Activated naive CD8-positive, alpha-beta T cell treated with anti-CD3 and anti-CD28 coated beads, Interleukin-2, amount 50 U/mL, for 24 hours (primary cell): ENCODE measurements at regions not wholly inside any gene's neighbourhood (a gene's known extent, or its start where the extent isn't known, plus 50 kb on each side); places are given as distances from the start of the nearest gene placed in this dataset.
A peak's percentile ranks its signal among the peaks of the same experiment; 100 is the strongest.
"Not testable (repeated sequence)": the region's sequence is repeated elsewhere in the genome, so short reads cannot be mapped to it uniquely, and the experiment has no call there.

Experiments used
- ATAC-seq: fragments of 150-1000 bp; cut with Tn5 transposase; one replicate; pipeline ENCODE4 v1.10.0; 2021
- DNase-seq: peaks from one replicate; pipeline ENCODE4 v3.0.0; 2021
- H3K27ac Mint-ChIP-seq: one replicate; pipeline ENCODE4 v1.8.0; 2021; ENCODE audit warnings: mild to moderate bottlenecking, mixed read lengths
- H3K27me3 Mint-ChIP-seq: one replicate; pipeline ENCODE4 v1.8.0; 2021; ENCODE audit warnings: mixed read lengths
- H3K36me3 Mint-ChIP-seq: one replicate; pipeline ENCODE4 v1.8.0; 2021; ENCODE audit warnings: low read depth, mixed read lengths
- H3K4me1 Mint-ChIP-seq: one replicate; pipeline ENCODE4 v1.8.0; 2021; ENCODE audit warnings: mixed read lengths
- H3K4me3 Mint-ChIP-seq: one replicate; pipeline ENCODE4 v1.8.0; 2021; ENCODE audit warnings: mild to moderate bottlenecking, moderate library complexity, mixed read lengths
- H3K9me3 Mint-ChIP-seq: one replicate; pipeline ENCODE4 v1.8.0; 2021; ENCODE audit warnings: mixed read lengths

DNA sequence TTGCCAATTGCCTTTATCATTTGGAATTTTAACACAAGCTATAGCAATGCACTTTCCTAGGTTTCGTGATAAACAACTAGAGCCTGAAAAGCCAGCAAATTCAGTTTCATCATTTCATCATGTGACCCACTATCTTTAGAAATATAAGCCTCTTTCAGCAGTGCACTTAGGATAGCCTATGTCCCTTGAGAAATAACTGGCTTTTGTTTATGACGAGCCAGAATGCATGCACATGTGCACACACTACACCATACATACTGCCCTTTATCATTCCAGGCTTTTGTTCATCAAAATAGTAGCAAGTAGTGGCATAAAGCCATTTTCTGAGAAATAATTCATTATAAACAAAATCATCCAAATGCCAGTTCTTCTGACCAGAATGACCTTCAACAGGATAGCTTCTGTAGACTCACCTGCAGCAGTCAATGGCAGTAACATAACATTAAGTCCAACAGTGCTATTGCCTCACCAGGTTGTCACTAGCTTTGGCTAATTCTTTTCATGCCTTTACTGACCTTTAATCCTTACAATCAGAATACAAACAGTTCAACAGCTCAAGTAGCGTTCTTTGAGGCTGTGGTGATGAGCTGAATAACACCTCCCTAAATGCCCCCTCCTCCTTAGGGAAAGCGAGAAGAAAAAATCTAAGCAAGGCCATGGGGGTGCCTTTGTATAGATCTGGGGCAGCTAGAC lies 132.3 kb upstream of the SMARCA2 start:
- Mint-ChIP-seq H3K9me3 (no peaks in the 10 kb centered on the region), H3K36me3 (no peaks in the 10 kb centered on the region), H3K4me3 (no peak overlapping the region), H3K27ac (no peak overlapping the region), H3K27me3 (peaks cover 11% of the 10 kb centered on the region), H3K4me1 (peaks cover 11% of the 10 kb centered on the region)
- ATAC-seq (no peak), DNase-seq (no peak)

DNA sequence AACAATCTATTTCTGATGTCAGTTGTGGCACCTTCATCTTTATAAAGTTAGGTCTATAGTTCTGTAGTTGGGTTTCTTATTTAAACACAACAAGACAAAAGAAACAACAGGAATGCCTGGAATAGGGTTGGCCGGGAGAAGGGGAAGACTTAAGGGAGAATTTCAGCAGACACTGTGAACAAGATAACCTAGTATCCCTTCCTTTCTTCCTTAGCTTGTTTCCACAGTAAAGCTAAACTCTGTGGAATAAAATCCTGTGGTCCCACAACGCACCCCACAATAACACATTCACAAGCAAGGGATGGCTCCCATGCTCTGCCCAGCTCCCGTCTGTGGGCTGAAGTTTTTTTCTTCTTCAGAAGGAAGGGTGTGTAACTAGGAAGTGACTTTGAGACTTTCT lies 124.9 kb upstream of the SMARCA2 start:
- Mint-ChIP-seq H3K27me3 (peaks cover 17% of the 10 kb centered on the region), H3K9me3 (no peaks in the 10 kb centered on the region), H3K36me3 (no peaks in the 10 kb centered on the region), H3K4me3 (no peak overlapping the region), H3K4me1 (no peaks in the 10 kb centered on the region), H3K27ac (no peak overlapping the region)
- no peak for ATAC-seq
- DNase-seq = no peak

DNA sequence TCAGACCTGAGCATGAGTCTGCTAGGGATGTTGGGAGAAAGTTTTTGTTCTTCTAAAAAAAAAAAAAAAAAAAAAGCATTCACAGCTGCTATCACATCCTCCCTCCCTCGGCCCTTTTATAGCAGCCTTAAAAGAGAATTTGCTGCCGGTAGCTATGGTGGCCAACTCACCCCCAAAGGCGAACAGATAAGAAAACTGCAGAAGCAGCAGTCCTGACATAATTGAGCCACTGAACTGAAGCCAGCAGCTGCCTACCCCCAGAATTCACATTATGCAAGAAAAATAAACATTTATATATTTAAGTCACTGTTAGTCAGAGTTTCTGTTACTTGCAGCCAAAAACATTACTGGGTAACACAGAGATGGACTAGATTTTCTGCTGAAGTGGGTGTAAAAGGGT lies 124.3 kb upstream of the SMARCA2 start:
- no peak overlapping the region for H3K4me3 Mint-ChIP-seq
- peaks cover 17% of the 10 kb centered on the region for H3K27me3 Mint-ChIP-seq
- H3K4me1 Mint-ChIP-seq = no peaks in the 10 kb centered on the region
- H3K9me3 Mint-ChIP-seq = no peaks in the 10 kb centered on the region
- no peak overlapping the region for H3K27ac Mint-ChIP-seq
- DNase-seq = no peak
- no peaks in the 10 kb centered on the region for H3K36me3 Mint-ChIP-seq
- ATAC-seq = no peak

DNA sequence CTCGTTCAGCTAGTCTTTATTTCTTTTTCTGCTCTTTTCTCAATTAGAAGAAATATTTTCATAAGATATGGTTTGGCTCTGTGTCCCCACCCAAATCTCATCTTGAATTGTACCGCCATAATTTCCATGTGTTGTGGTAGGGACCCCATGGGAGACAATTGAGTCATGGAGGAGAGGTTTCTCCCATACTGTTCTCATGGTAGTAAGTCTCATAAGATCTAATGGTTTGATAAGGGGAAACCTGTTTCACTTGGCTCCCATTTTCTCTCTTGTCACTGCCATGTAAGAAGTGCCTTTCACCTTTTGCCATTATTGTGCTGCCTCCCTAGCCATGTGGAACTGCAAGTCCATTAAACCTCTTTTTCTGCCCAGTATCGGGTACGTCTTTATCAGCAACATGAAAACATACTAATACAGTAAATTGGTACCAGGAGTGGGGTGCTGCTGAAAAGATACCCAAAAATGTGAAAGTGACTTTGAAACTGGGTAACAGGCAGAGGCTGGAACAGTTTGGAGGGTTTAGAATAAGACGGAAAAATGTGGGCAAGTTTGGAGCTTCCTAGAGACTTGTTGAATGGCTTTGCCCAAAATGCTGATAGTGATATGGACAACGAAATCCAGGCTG lies 112.0 kb upstream of the SMARCA2 start:
- not testable (repeated sequence) for H3K27ac Mint-ChIP-seq, H3K4me3 Mint-ChIP-seq, ATAC-seq, H3K4me1 Mint-ChIP-seq, H3K36me3 Mint-ChIP-seq, DNase-seq
- Mint-ChIP-seq H3K27me3 (peaks cover 19% of the 10 kb centered on the region), H3K9me3 (peaks cover 49% of the 10 kb centered on the region)

DNA sequence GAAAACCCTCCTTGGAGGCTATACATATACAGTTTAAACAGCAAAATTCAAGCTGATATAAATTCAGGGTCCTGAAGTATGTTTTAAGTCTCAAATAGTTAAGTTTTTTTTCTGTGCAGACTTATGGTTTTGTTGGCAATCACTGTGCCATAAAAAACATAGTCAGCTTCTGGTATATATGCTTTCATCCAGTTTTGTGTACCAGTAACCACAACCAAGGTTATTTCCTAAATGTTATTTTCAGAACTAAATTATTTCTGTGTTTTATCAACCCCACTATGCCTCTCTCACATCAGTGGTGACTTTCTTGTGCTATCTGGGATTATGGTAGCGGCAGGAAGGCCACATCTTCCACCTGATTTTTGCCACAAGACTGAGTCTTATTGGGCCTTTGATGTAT lies 107.7 kb upstream of the SMARCA2 start:
- Mint-ChIP-seq H3K4me3 (no peak overlapping the region), H3K27ac (no peak overlapping the region), H3K27me3 (peaks cover 1% of the 10 kb centered on the region), H3K36me3 (no peaks in the 10 kb centered on the region), H3K4me1 (peaks cover 8% of the 10 kb centered on the region), H3K9me3 (peaks cover 30% of the 10 kb centered on the region)
- ATAC-seq (no peak), DNase-seq (no peak)

DNA sequence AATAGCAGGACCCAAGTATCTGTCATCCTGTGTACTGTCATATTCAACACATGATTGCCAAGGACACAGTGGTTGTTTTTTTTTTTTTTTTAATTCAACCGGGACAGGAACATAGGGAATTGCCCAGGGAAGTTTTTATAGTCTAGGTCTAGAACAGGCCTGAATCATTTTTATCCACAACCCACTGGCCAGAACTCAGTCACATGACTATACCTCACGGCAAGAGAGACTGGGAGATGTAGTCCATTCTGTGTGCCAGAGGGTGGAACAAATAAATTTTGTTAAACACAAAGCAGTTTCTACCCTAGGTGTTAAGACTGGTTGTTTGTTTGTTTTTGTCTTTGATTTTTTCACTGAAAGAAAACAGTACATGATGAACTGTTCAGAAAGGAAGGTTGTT lies 105.8 kb upstream of the SMARCA2 start:
- no peaks in the 10 kb centered on the region for H3K36me3 Mint-ChIP-seq
- no peak overlapping the region for H3K27ac Mint-ChIP-seq
- peaks cover 17% of the 10 kb centered on the region for H3K9me3 Mint-ChIP-seq
- peaks cover 8% of the 10 kb centered on the region for H3K4me1 Mint-ChIP-seq
- DNase-seq (no peak), ATAC-seq (peak; percentile 24)
- H3K27me3 Mint-ChIP-seq = peaks cover 1% of the 10 kb centered on the region
- H3K4me3 Mint-ChIP-seq = no peak overlapping the region

DNA sequence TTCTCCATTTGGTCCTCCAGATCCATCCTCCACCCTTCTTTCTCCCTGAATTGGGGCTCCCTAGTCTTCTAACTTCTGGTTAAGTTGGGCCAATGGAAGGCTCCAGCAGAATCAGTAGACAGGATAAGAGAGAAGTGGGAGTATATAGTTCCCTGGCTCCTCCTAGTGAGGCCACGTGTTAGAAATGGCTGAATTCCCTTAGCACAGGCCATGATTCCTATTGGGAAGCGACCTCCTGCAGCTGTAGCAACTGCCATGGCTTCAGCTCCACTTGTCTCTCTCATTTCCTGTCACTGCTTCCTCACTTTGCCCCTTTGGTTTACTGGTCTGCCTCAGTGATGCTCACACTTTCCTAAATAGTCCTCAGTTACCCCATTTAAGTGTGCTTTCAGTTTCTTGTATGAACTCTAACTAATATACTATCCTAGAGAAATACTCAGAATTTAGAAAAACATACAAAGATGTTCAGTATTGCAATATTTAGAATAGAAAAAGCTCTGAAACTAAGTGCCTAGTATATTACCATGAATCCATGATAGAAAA lies 104.8 kb upstream of the SMARCA2 start:
- ATAC-seq (peak; percentile 36), DNase-seq (no peak)
- Mint-ChIP-seq H3K9me3 (peaks cover 6% of the 10 kb centered on the region), H3K27me3 (peaks cover 1% of the 10 kb centered on the region), H3K27ac (no peak overlapping the region), H3K4me3 (no peak overlapping the region), H3K4me1 (peaks cover 8% of the 10 kb centered on the region), H3K36me3 (no peaks in the 10 kb centered on the region)

DNA sequence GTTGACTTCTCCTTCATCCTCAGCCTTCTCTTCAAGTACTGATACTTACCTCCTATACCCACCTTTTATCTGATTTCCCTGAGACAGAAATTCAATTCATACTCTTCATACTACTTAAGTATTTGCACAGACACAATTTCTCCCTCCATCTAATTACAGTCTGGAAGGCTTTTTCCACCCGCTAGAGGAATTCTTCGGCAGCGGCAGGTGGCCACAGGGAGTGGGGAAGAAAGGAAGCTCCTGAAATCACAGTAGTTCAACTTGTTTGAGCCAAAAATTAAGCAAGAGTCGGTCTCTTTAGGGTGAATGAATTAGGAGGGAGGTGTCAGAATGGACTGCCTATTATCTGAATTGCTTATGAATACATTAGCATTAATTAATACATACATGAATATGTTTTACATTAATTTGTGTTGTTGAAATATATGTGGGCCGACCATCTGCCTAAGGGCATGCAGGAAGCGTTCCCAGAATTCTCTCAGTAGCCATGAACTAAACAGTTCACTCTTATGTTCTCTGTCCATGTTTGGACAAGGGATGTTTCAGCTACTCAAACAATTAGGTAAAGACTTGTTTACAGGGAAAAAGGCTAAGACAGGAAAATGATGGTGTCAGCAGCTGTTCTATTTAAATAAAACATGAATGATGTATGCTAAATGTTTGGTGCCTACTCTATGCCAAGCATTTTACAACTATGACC lies 101.4 kb upstream of the SMARCA2 start:
- no peak for DNase-seq
- Mint-ChIP-seq H3K4me1 (peaks cover 8% of the 10 kb centered on the region), H3K36me3 (no peaks in the 10 kb centered on the region), H3K27ac (no peak overlapping the region), H3K4me3 (no peak overlapping the region), H3K27me3 (peaks cover 9% of the 10 kb centered on the region), H3K9me3 (peaks cover 6% of the 10 kb centered on the region)
- ATAC-seq = no peak

DNA sequence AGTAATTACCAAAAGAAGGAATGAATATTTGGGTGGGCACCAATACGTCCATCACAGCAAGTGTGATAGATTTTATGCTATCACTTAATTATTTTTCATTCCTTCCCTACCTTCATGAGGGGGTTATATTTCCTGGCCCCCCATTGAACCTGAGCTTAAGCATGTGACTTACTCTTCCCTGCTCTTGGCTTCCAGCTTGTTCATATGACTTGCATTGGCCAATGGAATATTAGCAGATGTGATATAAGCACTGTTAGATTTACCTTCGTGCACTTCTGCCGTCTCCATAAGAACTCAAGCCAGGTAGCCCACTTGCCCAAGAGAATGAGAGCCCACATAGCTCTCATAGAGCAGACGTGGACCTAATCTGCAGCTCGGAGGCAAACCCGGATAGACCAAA lies 99.1 kb upstream of the SMARCA2 start:
- Mint-ChIP-seq H3K4me1 (no peaks in the 10 kb centered on the region), H3K4me3 (no peak overlapping the region), H3K9me3 (peaks cover 6% of the 10 kb centered on the region), H3K27ac (no peak overlapping the region), H3K27me3 (peaks cover 17% of the 10 kb centered on the region), H3K36me3 (no peaks in the 10 kb centered on the region)
- DNase-seq (no peak), ATAC-seq (no peak)

DNA sequence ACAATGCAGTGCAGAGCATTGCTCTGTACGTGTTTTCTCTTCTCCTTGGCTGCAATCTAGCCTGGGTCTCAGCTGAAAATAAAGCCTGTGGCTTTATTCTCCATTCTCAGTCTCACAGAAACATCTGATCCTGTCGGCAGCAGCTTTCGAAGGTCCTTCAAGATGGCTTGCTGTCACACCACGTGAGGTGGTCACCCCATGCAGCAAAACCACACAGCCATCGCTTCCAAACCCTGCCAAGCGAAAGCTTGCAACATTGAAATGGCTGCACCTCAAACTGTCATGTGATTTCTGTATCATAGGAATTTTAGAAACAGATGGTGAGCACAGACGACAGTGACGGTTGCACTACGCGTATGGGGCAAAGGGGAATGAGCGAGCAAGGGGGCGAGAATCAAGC lies 98.5 kb upstream of the SMARCA2 start:
- Mint-ChIP-seq H3K9me3 (peaks cover 5% of the 10 kb centered on the region), H3K4me3 (no peak overlapping the region), H3K27ac (no peak overlapping the region), H3K27me3 (peaks cover 16% of the 10 kb centered on the region), H3K4me1 (no peaks in the 10 kb centered on the region), H3K36me3 (no peaks in the 10 kb centered on the region)
- ATAC-seq = no peak
- DNase-seq = no peak

DNA sequence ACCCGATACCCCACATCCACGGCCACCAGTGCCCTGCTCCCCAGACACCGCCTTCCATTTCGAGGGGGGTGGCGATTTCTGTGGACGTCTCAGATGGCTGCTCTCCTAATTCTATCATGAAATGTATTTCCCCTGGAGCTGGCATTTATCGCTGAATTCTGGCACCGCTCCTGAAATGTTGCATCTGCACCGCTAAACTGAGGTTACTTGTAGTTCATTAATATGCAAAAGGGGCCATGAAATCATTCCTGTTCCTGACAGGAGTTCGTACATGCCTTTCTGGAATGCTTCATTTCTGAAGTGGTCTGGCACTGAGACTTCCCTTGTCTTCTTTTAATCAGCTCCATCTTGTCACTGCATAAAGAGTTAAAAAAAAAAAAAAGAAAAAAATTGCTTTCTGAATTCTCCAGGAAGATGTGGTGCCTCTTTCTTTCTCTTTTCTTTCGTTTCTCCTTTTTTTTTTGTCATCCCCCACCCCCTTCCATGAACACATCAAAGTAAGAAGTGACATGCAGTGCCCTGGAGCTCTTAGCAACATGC lies 97.7 kb upstream of the SMARCA2 start:
- H3K36me3 Mint-ChIP-seq = no peaks in the 10 kb centered on the region
- peaks cover 6% of the 10 kb centered on the region for H3K9me3 Mint-ChIP-seq
- no peaks in the 10 kb centered on the region for H3K4me1 Mint-ChIP-seq
- ATAC-seq (no peak), DNase-seq (no peak)
- H3K27me3 Mint-ChIP-seq = peaks cover 16% of the 10 kb centered on the region
- H3K4me3 Mint-ChIP-seq = no peak overlapping the region
- no peak overlapping the region for H3K27ac Mint-ChIP-seq

DNA sequence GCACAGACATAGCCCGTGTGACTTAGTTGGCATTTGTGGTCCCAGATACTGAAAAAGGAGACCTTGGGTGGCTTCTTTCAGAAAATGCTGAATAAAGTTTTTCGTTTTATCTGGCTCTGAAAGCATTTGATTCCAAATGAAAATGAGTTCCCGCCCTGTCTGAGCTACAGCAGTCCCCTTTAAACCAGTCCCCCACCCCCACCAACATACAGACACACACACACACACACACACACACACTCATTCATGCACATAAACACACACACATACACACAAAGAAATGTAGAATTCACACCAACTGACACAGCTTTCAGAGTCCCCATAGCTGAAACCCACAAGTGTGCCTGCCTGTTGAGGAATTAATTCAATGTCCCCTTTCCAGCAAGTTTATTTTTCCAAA lies 97.0 kb upstream of the SMARCA2 start:
- H3K27ac Mint-ChIP-seq = no peak overlapping the region
- H3K4me3 Mint-ChIP-seq = no peak overlapping the region
- H3K27me3 Mint-ChIP-seq = peaks cover 16% of the 10 kb centered on the region
- H3K36me3 Mint-ChIP-seq = no peaks in the 10 kb centered on the region
- ATAC-seq (no peak), DNase-seq (no peak)
- H3K4me1 Mint-ChIP-seq = no peaks in the 10 kb centered on the region
- peaks cover 6% of the 10 kb centered on the region for H3K9me3 Mint-ChIP-seq

DNA sequence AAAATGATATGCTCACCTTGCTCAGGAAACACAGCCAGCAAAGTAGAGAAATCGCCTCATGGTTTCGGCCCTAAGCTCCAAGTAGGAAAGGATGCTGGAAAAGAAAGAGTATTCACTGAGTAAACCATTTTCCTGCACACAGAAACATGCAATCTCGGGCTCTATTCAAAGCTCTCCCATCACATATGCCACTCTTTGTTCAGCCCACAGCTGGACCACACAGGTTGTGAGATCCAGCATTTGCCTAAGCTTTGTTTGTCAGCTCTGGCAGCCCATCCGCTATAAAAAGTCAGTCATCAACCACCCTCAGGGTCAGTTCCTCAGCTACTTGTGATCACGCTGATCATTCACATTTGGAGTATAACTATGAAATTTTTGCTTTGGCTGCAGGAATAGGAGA lies 96.5 kb upstream of the SMARCA2 start:
- Mint-ChIP-seq H3K27me3 (peaks cover 16% of the 10 kb centered on the region), H3K4me3 (no peak overlapping the region), H3K27ac (no peak overlapping the region), H3K4me1 (no peaks in the 10 kb centered on the region), H3K36me3 (no peaks in the 10 kb centered on the region), H3K9me3 (peaks cover 6% of the 10 kb centered on the region)
- ATAC-seq (no peak), DNase-seq (no peak)

DNA sequence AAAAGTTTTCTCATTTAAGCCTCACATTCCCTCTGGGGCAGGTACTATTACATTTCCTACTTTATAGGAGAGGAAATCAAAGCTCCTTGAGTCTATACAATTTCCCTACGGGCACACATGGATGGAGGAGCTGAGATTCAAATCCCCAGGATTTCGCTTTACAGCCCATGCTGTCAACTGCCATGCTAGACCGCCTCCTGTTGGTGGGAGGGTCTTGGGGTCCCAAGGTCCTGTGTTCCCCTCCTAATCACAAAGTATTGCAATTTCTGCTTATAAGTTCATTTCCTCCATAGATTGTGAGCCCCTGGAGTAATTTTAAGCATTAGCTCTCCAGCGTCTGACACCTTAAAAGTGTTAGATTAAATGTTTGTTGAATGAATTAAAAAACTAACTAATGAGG lies 95.9 kb upstream of the SMARCA2 start:
- DNase-seq (no peak), ATAC-seq (no peak)
- Mint-ChIP-seq H3K9me3 (peaks cover 6% of the 10 kb centered on the region), H3K27ac (no peak overlapping the region), H3K36me3 (no peaks in the 10 kb centered on the region), H3K27me3 (peaks cover 16% of the 10 kb centered on the region), H3K4me1 (no peaks in the 10 kb centered on the region), H3K4me3 (no peak overlapping the region)

DNA sequence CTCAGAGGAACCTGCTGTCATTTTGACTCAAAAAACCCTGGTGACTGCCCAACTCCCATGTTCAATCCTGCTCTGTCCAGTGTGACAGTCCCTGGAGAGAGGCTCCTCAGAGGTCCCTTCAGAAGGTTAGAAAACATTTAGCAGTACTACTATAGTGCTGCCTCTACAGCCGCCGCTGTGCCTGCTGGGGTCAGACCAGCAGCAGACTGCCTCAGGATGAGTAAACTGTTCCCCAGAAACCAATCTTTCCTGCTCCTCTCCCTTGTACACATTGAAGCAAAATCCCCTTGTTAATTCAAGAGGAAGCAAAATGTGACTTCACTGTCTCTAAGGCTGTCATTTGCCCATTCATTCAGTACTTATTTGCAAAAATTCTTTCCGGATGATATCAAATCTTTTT lies 94.8 kb upstream of the SMARCA2 start:
- Mint-ChIP-seq H3K4me1 (no peaks in the 10 kb centered on the region), H3K4me3 (no peak overlapping the region), H3K27me3 (peaks cover 16% of the 10 kb centered on the region), H3K9me3 (peaks cover 6% of the 10 kb centered on the region), H3K36me3 (no peaks in the 10 kb centered on the region), H3K27ac (no peak overlapping the region)
- ATAC-seq (peak; percentile 46), DNase-seq (no peak)
